GM11168 (cell line): ENCODE measurements at regions not wholly inside any gene's neighbourhood (a gene's known extent, or its start where the extent isn't known, plus 50 kb on each side); places are given as distances from the start of the nearest gene placed in this dataset.

Experiments used
- in situ Hi-C: fragments of 300-500 bp; cut with MboI; formaldehyde crosslinking; loops from one replicate; pipeline ENCODE4 v1.12.0; 2022; ENCODE audit warnings: low sequenced_read_pairs; ENCODE audit not compliant: unreplicated experiment

DNA sequence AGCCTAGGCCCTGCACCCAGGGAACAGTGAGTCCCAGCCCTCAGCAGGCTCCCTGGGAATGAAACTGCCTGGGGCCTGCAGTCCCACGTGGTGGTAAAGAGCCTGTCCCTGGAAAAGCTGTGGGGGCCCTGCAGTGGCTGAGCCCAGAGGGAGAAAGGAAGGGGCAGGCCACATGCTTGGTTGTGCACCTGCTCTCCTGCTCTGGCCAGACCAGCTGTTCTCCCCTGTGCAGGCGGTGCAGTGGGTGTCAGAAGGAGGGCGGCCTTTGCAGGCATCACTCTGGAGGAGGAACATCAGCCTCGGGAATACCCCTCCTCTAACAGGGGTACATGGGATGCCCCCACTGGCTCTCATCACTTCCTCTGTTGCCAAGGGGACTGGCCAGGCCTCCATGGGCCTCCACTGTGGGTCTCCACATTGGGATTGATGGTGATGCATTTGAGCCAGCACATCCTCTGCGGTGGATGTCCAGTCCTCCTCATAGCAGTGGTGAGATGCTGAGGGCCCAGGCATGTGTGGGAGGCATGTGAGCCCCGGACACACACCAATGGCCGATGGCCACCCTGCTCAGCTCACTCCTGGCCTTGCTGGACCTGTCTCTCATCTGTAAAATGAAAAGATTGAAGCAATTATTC lies 690.4 kb downstream of the BRD1 start:
- in situ Hi-C loops: no loop called here

DNA sequence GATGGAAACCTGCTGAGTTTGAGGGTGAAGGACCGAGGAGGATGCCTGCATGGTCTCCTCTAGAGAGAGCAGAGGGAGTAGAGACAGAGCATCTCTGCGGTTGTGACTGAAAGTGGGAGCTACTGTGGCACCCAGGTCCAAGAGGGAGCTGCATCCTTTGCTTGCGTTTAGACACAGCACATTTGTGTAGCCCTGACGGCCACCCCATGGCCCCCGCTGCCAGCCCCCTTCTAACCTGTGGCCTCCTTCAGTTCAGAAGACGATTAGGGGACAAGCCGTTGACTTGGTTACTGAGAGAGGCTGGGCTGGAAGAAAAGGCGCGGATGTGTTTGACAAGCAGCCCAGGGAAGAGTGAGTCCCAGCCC lies 690.9 kb downstream of the BRD1 start:
- in situ Hi-C loops: no loop called here

DNA sequence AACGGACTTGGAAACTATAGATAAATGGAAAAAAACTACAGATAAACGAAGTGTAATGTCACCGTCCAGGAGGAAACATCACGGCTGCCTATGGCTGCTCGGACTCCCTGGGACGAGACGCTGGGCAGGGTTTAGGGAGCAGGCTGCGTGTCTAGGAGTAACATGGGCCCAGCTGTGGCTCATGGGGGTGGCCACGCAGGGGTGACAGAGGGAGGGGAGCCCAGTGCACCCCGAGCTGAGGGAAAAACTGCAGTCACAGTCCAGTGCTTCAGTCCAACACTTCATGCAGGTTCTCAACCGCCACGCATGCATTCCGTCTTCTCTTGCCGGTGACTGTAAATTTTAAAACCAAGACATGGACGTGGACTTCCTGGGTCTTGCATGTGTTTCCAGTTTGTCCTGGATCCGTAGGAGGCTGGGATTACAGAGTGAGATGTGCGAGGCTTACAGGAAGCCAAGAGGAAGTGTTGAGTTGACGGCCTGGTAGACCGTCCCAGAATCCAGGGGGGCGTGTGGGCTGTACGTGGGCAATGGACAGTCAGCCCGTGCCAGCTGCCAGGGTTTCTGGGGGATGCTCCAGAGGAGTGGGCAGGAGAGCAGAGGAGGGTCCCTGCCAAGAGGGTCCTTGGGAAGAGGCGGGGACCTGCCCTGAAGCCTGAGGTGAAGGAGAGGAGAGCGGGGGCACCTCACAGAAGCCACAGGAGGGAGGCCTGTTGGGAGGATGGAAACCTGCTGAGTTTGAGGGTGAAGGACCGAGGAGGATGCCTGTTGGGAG lies 691.4 kb downstream of the BRD1 start:
- in situ Hi-C loops: no loop called here

DNA sequence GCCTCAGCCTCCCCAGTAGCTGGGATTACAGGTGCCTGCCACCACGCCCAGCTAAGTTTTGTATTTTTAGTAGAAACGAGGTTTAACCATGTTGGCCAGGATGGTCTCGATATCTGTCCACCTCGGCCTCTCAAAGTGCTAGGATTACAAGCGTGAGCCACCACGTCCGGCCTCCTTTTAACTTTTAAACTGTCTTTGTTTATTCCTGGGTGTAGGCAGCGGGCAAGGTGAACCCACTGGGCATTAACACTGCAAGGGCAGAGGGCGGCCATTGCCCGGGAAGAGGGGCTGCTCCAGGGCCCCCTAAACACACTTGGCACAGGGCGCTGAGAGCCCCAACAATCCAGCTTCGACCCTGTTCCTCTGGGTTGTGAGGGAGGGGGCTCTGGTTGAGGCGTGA lies 693.6 kb downstream of the BRD1 start:
- in situ Hi-C loops: no loop called here

DNA sequence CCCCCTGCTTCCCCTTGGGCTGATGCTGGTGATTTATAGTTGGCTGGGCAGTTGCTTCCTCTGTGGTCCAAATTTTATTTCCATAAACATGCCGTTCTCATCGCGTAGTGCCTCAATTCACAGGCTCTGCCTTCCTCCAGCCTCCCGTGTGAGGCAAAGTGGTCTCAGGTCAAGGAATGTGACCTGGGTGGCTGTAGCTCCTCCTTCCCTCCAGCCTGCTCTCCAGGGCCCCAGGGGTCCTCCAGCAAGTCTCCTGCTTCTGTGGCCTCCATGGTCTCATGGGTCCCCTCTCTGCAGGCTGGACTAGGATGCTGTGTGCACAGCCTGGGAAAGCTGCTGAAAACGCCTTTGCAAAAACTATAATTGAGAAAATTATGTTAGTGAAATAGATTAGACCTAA lies 694.1 kb downstream of the BRD1 start:
- in situ Hi-C loops: no loop called here

DNA sequence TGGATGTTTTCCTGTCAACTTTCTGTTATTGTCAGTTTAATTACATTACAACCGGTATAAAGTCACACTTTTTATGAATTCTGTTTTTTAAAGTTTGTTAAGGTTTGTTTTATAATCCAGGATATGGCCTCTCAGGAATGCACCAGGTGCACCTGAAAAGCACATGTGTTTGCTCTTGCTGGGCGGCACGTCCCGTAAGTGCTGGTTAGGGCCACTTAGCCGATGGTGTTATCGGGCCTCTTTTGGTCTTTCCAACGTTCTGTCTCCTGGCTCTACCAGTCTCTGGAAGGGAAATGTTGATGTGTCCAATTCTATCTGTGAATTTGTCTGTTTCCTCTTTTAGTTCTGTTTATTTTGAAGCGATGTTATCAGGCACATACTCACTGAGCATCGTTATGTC lies 695.7 kb downstream of the BRD1 start:
- in situ Hi-C loops: no loop called here

DNA sequence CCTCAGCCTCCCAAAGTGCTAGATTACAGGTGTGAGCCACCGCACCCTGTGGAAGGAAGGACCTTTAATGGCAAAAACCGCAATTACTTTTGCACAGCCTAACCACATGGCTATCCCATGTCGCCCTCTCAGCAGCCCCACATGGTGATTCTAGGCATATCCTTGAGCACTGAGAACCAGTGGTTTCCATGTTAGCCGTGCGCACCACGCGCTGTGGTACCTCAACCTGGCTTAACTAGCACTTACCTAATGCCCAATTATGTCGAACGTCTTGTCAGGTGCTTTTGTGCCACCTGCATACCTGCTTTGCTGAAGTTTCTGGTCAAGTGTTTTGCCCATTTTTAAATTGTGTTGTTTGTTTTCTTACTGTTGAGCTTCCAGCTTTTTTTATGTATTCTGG lies 697.9 kb downstream of the BRD1 start:
- in situ Hi-C loops: no loop called here

DNA sequence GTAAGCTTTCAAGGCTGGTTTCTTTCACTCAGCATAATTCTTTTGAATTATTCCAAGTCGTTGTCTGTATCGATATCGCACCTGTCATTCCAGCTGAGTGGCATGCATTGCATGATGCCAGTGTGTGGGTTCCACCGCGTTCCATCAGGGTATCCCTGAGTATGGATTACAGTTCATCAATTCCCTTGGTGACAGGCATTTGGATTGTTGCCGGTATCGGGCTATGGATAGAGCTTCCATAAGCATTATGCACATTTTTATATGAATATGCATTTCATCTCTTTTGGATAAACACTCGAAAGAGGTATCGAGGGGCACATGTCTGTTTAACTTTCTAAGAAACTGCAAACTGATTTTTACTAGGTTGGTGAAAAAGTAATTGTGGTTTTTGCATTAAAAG lies 698.8 kb downstream of the BRD1 start:
- in situ Hi-C loops: no loop called here

DNA sequence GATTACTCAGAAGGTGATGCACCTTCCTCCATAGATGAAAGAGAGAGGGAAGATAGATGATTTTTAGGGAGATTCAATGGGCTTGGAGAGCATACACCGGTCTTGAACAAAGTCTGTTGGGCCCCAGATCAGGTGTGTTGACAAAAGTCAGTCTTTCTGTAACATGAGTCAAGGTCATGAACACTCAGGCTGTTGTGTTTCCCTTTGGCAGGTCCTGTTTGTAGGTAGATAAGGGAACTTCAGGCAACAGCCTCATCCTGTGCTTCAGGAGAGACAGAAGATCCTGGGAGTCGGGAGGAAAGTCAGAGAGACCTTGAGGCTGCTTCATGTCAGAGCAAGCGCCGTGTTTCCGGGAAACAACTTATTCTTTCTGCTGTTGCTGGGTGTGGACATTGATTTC lies 703.1 kb downstream of the BRD1 start:
- in situ Hi-C loops: no loop called here

DNA sequence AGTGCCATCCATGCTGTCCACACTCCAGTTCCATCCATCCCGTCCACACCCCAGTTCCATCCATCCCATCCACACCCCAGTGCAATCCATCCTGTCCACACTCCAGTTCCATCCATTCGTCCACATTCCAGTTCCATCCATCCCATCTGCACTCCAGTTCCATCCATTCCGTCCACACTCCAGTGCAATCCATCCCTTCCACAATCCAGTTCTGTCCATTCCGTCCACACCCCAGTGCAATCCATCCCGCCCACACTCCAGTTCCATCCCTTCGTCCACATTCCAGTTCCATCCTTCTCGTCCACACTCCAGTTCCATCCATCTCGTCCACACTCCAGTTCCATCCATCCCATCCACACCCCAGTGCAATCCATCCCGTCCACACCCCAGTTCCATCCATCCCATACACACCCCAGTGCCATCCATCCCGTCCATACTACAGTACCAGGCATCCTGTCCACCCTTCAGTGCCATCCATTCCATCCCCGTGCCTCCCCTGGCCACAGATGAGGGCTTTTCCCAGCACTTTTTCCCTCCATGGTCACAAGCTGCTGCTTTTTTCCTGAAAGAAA lies 704.0 kb downstream of the BRD1 start:
- in situ Hi-C loops: no loop called here

DNA sequence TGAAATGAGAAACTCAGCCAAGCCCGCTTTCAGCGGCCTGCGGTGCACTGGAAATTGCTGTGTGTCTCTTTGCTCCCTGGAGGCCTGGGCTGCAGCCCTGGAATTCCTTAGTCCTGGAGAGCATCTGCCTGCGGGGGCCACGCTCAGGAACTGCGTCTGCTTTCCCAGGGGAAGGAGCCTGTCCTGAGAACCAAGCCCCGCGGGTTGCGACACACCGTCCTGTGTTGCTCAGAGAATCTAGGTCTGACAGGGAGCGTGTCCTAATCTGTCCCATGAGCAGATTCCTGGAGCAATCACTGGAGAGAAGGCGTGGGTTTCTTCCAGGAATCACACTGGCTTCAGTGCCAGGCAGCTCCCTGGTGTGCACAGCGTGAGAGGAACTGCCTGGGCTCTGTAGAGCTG lies 708.1 kb downstream of the BRD1 start:
- in situ Hi-C loops: no loop called here

DNA sequence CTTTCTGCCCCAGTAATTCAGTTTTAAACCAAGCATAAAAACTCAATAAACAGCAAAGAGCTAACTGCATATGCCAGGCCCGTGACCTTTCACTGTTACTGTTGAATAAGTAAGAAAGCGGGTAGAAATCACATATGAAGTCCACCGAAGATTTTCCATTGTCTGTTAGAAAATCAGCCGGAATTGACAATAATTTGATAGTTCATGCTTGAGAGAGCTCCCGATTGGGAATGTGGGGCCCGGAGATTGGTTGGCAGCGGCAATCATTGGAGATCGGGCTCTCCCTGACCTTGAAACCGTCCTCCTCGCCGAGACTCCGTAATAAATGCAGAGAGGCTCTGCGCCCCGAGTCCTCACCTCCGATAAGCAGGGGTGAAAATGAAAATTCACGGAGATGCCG lies 709.6 kb downstream of the BRD1 start:
- in situ Hi-C loops: no loop called here

DNA sequence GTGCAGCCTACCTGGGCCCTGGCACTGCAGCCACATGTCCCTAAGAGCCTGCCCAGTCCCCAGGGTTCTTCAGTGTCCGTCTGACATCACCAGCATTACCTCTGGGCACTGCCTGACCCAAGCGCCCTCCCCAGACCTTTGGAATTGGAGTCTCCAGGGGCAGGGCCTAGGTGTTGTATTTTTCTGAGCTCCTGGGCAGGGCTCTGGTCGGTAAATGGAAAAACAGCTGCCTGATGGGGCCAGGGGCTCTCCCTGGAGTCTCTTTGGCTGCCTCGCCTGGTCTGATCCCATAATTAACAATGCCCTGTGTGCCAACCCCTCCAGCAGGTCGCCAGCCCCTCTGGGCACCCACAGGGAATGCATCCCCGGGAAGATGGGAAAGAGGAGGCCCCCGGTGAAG lies 710.2 kb downstream of the BRD1 start:
- in situ Hi-C loops: no loop called here

DNA sequence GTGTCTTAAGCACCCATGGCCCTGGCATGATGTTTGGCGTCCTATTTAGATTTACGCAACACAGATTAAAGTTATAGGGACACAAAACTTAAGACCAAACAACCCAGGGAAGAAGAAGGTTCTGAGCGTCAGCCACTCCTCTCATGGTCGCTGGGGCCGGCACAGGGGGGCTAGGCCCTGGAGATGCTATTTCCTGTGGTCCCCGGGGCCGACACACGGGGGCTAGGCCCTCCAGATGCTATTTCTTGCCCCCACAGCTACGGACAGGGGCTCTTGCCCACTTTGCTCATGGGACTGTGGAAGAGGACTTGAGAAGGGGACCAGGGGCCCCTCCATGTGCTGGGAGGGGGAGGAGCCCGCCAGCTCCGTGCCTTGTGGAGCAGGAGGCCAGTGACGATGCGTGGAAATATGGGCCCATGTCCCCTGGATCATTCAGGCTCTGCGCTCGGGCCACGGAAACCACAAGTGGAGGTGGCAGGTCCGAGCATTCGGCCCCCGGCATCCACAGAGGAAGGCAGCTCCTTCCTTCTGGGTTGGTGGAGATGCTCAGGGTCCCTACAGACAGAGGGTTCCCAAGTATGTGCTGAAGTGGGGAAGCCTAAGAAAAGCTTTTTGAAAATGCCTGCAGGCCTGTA lies 711.1 kb downstream of the BRD1 start:
- in situ Hi-C loops: no loop called here

DNA sequence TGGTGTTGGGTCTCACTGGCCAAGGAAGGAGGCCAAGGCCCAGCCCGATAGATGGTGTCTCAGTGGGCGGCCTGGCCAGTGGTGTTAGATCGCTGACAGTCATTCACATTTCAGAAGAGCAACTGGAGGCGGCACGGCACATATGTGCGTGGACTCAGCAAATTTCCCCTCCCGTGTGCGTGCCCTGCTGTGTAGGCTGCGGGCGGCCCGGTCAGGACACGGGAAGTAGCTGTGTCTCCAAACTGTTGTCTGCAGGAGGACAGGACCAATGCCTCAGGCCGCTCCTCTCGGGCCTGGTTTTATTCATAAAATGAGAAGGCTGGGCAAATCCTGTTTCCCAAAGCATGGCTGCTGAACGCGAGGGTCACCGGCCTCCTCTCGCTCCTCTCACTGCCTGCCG lies 711.7 kb downstream of the BRD1 start:
- in situ Hi-C loops: no loop called here

DNA sequence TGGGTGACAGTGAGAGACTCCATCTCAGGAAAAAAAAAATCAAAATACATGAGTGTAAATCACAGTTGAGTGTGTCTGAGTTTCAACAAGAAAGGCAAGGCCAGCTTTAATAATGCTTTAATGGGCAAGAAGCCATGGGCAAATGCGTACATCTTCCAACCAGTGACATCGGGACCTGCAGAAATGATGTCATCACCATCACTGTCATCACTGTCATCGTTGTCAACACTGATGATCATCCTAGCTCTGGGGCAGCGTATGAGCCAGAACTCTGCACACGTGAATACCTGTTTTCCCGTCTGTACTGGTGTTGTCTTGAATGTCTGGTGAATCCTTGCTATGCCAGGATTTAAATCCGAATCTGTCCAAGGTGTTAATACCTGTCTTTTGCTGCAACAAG lies 712.5 kb downstream of the BRD1 start:
- in situ Hi-C loops: no loop called here

DNA sequence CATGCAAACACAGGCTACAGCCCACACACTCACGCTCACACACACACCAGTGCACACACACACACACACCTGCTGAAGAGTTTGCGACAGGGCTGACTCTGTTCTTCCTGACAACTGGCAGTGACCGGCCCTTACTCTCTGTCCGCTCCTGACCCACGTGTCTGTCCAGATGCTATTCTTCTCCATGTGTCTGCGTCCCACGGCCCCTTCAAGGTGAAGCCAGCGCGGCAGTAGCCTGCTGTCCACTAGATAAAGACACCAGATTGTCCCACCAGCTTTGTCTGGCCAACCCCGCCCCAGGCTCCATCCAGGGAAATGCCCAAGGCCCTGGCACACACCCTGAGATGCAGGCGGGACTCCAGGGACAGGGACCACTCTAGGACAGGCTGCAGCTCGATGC lies 713.9 kb downstream of the BRD1 start:
- in situ Hi-C loops: no loop called here

DNA sequence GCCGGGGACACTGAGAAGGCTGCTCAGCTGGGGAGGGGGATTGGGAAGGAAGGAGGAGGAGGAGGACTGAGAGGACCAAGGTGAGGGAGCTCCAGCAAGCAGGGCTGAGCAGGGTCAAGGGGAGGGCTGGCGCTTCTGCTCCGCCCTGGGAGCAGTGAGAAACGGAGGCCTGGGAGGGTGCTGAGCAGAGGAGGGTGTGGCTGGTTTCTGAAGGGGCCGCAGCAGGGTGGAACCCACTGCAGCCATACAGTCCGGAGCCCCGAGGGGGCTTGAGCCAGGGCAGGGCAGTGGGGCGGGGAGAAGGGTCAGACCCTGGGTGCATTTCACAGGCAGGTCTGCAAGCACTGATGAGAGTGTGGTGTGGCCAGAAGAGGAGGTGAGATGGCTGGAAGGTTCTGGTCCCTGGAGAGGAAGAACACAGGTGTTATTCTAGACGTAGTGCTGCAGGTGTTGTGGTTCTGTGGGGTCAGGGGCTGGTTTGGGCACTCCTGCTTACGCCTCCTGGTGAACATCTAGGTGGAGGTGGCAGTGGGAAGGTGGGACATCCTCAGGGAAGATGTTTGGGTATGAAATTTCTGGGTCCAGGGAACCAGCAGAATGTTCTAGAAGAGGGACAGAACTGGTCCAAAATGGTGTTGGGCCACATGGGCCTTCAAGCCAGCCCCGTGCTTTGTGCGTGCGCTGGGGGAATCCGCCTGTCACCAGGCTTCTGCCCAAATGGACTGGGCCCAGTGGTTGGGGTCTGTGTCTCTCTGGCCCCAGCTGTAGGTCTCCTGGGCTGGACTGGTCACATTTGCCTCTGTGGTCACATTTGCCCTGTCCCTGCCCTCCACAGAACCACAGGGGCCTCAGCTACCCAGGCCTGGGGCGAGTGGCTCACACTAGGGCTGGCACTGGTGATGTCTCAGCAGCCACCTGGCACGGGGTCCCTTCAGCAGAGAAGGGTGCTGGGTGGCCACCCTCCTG lies 714.7 kb downstream of the BRD1 start:
- in situ Hi-C loops: no loop called here

DNA sequence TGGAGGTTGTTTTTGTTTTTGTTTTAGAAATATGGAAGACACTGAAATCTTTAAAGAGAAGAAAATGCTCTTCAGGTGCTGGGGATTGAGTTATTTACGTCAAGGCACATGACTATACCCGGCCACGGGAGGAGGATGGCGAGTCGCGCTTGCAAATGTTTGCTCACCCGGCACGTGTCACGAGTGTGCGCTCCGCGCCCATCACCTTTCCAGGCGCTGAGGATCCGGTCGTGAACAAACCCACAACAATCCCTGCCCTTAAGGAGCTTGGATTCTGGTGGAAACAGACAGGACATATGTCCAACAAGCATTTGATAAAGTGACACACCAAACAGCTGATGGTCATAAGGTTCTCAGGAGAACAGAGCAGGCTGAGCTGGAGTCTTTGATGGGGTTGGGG lies 715.5 kb downstream of the BRD1 start:
- in situ Hi-C loops: no loop called here

DNA sequence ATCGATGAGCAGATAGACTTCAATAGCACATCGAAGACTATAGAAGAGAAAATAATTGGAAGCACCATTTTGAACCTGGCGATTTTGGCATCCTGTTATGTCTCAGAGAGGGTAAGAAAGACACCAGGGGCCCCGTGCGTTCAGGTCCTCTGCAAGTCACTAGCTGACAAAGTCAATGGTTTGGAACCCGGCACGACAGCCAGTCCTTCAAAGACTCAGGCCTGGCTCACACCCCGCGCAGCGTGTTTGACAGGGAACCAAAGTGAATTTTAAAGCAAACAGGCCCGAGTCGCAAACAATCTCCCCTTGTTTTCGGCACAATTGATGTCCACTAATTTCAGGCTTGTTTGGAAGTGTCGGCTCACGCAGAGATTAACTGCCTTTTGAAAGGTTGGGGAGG lies 716.6 kb downstream of the BRD1 start:
- in situ Hi-C loops: no loop called here
